ENCODE measurements at regions not wholly inside any gene's neighbourhood (a gene's known extent, or its start where the extent isn't known, plus 50 kb on each side); places are given as distances from the start of the nearest gene placed in this dataset.

GRCh38 chr2:55111570-55112228 lies 61.4 kb upstream of the RTN4 start:
- Mint-ChIP-seq H3K9me3 (no peaks in the 10 kb centered on the region), H3K36me3 (ENCODE audit: low read depth) (no peaks in the 10 kb centered on the region), H3K27ac (no peak overlapping the region), H3K27me3 (ENCODE audit: low read depth) (no peaks in the 10 kb centered on the region), H3K4me3 (no peak overlapping the region), H3K4me1 (ENCODE audit: low read depth) (no peaks in the 10 kb centered on the region)
- CTCF ChIA-PET, result interaction anchor here (0.6 to 1.5 kb wide), 2 partner anchors 63 to 668 kb away, joined by 4 to 5 read pairs; no protein-coding TSS in a partner anchor
- intact Hi-C loops (cut with micrococcal nuclease), result no loop called here
- no peak for DNase-seq

GRCh38 chr2:55111230-55111569 lies 60.9 kb upstream of the RTN4 start:
- intact Hi-C loops (cut with micrococcal nuclease), result no loop called here
- H3K27me3 Mint-ChIP-seq (ENCODE audit: low read depth), result no peaks in the 10 kb centered on the region

GRCh38 chr2:55109219-55109891 lies 59.1 kb upstream of the RTN4 start:
- CTCF ChIA-PET, result no interaction called here
- Mint-ChIP-seq H3K27ac (no peak overlapping the region), H3K27me3 (ENCODE audit: low read depth) (no peaks in the 10 kb centered on the region), H3K9me3 (no peaks in the 10 kb centered on the region), H3K36me3 (ENCODE audit: low read depth) (no peaks in the 10 kb centered on the region), H3K4me3 (no peak overlapping the region), H3K4me1 (ENCODE audit: low read depth) (no peaks in the 10 kb centered on the region)
- intact Hi-C loops (cut with micrococcal nuclease), result no loop called here
- DNase-seq, result no peak

More at GRCh38 chr2:55111230-55111569, 60.9 kb upstream of the RTN4 start:
- no peak overlapping the region for H3K4me3 Mint-ChIP-seq
- CTCF ChIA-PET, result no interaction called here
- H3K9me3 Mint-ChIP-seq, result no peaks in the 10 kb centered on the region
- DNase-seq, result no peak
- no peaks in the 10 kb centered on the region for H3K36me3 Mint-ChIP-seq (ENCODE audit: low read depth)
- no peaks in the 10 kb centered on the region for H3K4me1 Mint-ChIP-seq (ENCODE audit: low read depth)
- no peak overlapping the region for H3K27ac Mint-ChIP-seq

- no peak overlapping the region for H3K4me3 Mint-ChIP-seq
- H3K9me3 Mint-ChIP-seq, result no peaks in the 10 kb centered on the region
- intact Hi-C loops (cut with micrococcal nuclease), result no loop called here
- CTCF ChIA-PET, result interaction anchor here (0.5 kb wide), 1 partner anchor 584 kb away, joined by 3 read pairs; no protein-coding TSS in a partner anchor
- H3K27ac Mint-ChIP-seq, result no peak overlapping the region
- no peaks in the 10 kb centered on the region for H3K36me3 Mint-ChIP-seq (ENCODE audit: low read depth)
- H3K27me3 Mint-ChIP-seq (ENCODE audit: low read depth), result no peaks in the 10 kb centered on the region
- no peak for DNase-seq
- no peaks in the 10 kb centered on the region for H3K4me1 Mint-ChIP-seq (ENCODE audit: low read depth)
Measured at GRCh38 chr2:55108456-55109160, 58.4 kb upstream of the RTN4 start.

- Mint-ChIP-seq H3K27ac (no peak overlapping the region), H3K27me3 (ENCODE audit: low read depth) (no peaks in the 10 kb centered on the region), H3K9me3 (no peaks in the 10 kb centered on the region), H3K4me1 (ENCODE audit: low read depth) (peaks cover 2% of the 10 kb centered on the region), H3K4me3 (no peak overlapping the region), H3K36me3 (ENCODE audit: low read depth) (no peaks in the 10 kb centered on the region)
- intact Hi-C loops (cut with micrococcal nuclease), result no loop called here
- CTCF ChIA-PET, result no interaction called here
- DNase-seq, result no peak
Measured at GRCh38 chr2:55107436-55107835, 57.2 kb upstream of the RTN4 start.

GRCh38 chr2:55106148-55106547 lies 55.9 kb upstream of the RTN4 start:
- H3K27me3 Mint-ChIP-seq (ENCODE audit: low read depth), result no peaks in the 10 kb centered on the region
- H3K4me3 Mint-ChIP-seq, result no peak overlapping the region
- DNase-seq, result no peak
- intact Hi-C loops (cut with micrococcal nuclease), result no loop called here
- peaks cover 2% of the 10 kb centered on the region for H3K4me1 Mint-ChIP-seq (ENCODE audit: low read depth)
- no peaks in the 10 kb centered on the region for H3K36me3 Mint-ChIP-seq (ENCODE audit: low read depth)
- CTCF ChIA-PET, result interaction anchor here (0.9 to 2.0 kb wide), 2 partner anchors 13 to 63 kb away, joined by 4 read pairs; no protein-coding TSS in a partner anchor
- no peaks in the 10 kb centered on the region for H3K9me3 Mint-ChIP-seq
- H3K27ac Mint-ChIP-seq, result no peak overlapping the region

GRCh38 chr2:55105456-55105855 lies 55.2 kb upstream of the RTN4 start:
- Mint-ChIP-seq H3K36me3 (ENCODE audit: low read depth) (no peaks in the 10 kb centered on the region), H3K27ac (no peak overlapping the region), H3K4me1 (ENCODE audit: low read depth) (peaks cover 2% of the 10 kb centered on the region), H3K4me3 (no peak overlapping the region), H3K27me3 (ENCODE audit: low read depth) (no peaks in the 10 kb centered on the region), H3K9me3 (no peaks in the 10 kb centered on the region)
- DNase-seq, result no peak
- intact Hi-C loops (cut with micrococcal nuclease), result no loop called here
- CTCF ChIA-PET, result interaction anchor here (0.9 to 2.0 kb wide), 2 partner anchors 13 to 63 kb away, joined by 4 read pairs; no protein-coding TSS in a partner anchor

GRCh38 chr2:55103046-55103445 lies 52.8 kb upstream of the RTN4 start:
- Mint-ChIP-seq H3K36me3 (ENCODE audit: low read depth) (no peaks in the 10 kb centered on the region), H3K9me3 (no peaks in the 10 kb centered on the region), H3K27me3 (ENCODE audit: low read depth) (no peaks in the 10 kb centered on the region), H3K27ac (no peak overlapping the region), H3K4me3 (no peak overlapping the region), H3K4me1 (ENCODE audit: low read depth) (peaks cover 16% of the 10 kb centered on the region)
- no peak for DNase-seq
- CTCF ChIA-PET, result interaction anchor here (1.0 kb wide), 1 partner anchor 9 kb away, joined by 3 read pairs; no protein-coding TSS in a partner anchor
- intact Hi-C loops (cut with micrococcal nuclease), result no loop called here

- Mint-ChIP-seq H3K4me1 (ENCODE audit: low read depth) (peaks cover 16% of the 10 kb centered on the region), H3K27ac (no peak overlapping the region), H3K4me3 (no peak overlapping the region), H3K9me3 (no peaks in the 10 kb centered on the region), H3K36me3 (ENCODE audit: low read depth) (no peaks in the 10 kb centered on the region), H3K27me3 (ENCODE audit: low read depth) (no peaks in the 10 kb centered on the region)
- CTCF ChIA-PET, result no interaction called here
- intact Hi-C loops (cut with micrococcal nuclease), result no loop called here
- DNase-seq, result no peak
Measured at GRCh38 chr2:55102056-55102812, 52.0 kb upstream of the RTN4 start.

- Mint-ChIP-seq H3K4me1 (ENCODE audit: low read depth) (peaks cover 16% of the 10 kb centered on the region), H3K27ac (no peak overlapping the region), H3K36me3 (ENCODE audit: low read depth) (no peaks in the 10 kb centered on the region), H3K9me3 (no peaks in the 10 kb centered on the region), H3K4me3 (no peak overlapping the region), H3K27me3 (ENCODE audit: low read depth) (no peaks in the 10 kb centered on the region)
- no peak for DNase-seq
- intact Hi-C loops (cut with micrococcal nuclease), result no loop called here
- CTCF ChIA-PET, result interaction anchor here (1.2 to 1.7 kb wide), 2 partner anchors 65 to 263 kb away, joined by 4 to 6 read pairs; no protein-coding TSS in a partner anchor
Measured at GRCh38 chr2:55101466-55101865, 51.2 kb upstream of the RTN4 start.

- intact Hi-C loops (cut with micrococcal nuclease), result loop anchor here (1.0 kb wide), 2 partner anchors 34 to 50 kb away; partner anchors contain the start of gene RTN4
- no peaks in the 10 kb centered on the region for H3K27me3 Mint-ChIP-seq (ENCODE audit: low read depth)
- peaks cover 16% of the 10 kb centered on the region for H3K4me1 Mint-ChIP-seq (ENCODE audit: low read depth)
- no peak for DNase-seq
- H3K27ac Mint-ChIP-seq, result peak overlapping the region; percentile 79
- no peaks in the 10 kb centered on the region for H3K36me3 Mint-ChIP-seq (ENCODE audit: low read depth)
- no peaks in the 10 kb centered on the region for H3K9me3 Mint-ChIP-seq
- H3K4me3 Mint-ChIP-seq, result no peak overlapping the region
- CTCF ChIA-PET, result interaction anchor here (0.6 to 1.7 kb wide), 5 partner anchors 38 to 261 kb away, joined by 3 to 6 read pairs (median 4); no protein-coding TSS in a partner anchor
Measured at GRCh38 chr2:55099878-55100820, 49.9 kb upstream of the RTN4 start.

Data from activated naive CD4-positive, alpha-beta T cell treated with anti-CD3 and anti-CD28 coated beads for 36 hours (primary cell).